Adrenal gland (tissue), 9 donors: ENCODE measurements at regions not wholly inside any gene's neighbourhood (a gene's known extent, or its start where the extent isn't known, plus 50 kb on each side); places are given as distances from the start of the nearest gene placed in this dataset.

Experiments
- DNase-seq, 7 donors: peaks; one replicate each; pipeline ENCODE4 v3.0.0-alpha.2; 2019 to 2020
- H3K27ac ChIP-seq, 5 donors: fragments of 200-600 bp; sonication (generic) in 4 of 5; 1 replicate in 3 of 5; 2 replicates in 2 of 5; pipeline versions ENCODE4 v1.5.1 to v1.8.0; 2016 to 2020; ENCODE audit warnings: mild to moderate bottlenecking in 1 of 5
- H3K27me3 ChIP-seq: fragments of 200-600 bp; 2 replicates; pipeline ENCODE4 v1.8.0; 2021
- H3K36me3 ChIP-seq, 2 donors: fragments of 200-600 bp; replicated peaks in 1 of 2; 1 replicate in 1 of 2; 2 replicates in 1 of 2; pipeline versions ENCODE4 v1.5.1 to v1.8.0; 2018 to 2022
- H3K4me1 ChIP-seq, 2 donors: fragments of 200-600 bp; replicated peaks in 1 of 2; 1 replicate in 1 of 2; 2 replicates in 1 of 2; pipeline versions ENCODE4 v1.5.1 to v1.8.0; 2018 to 2021
- H3K4me3 ChIP-seq, 4 donors: fragments of 200-600 bp; sonication (generic) in 3 of 4; one replicate each; pipeline ENCODE4 v1.5.1; 2016 to 2018
- H3K9me3 ChIP-seq, 3 donors: fragments of 200-600 bp; sonication (generic) in 1 of 3; replicated peaks in 1 of 3; 1 replicate in 2 of 3; 2 replicates in 1 of 3; pipeline versions ENCODE4 v1.5.1 to v1.8.0; 2016 to 2021
- CTCF ChIP-seq, 6 experiments: fragments of 450-650 bp in 4 of 6; fragments of 200-600 bp in 2 of 6; sonication (generic) in 1 of 6; IDR thresholded peaks; 1 replicate in 5 of 6; 2 replicates in 1 of 6; pipeline versions ENCODE4 v1.5.1 to v1.8.0; 2016 to 2021; ENCODE audit warnings: antibody characterized with exemption in 6 of 6, mild to moderate bottlenecking in 2 of 6, moderate library complexity in 1 of 6
- POLR2A ChIP-seq, 2 donors: fragments of 450-650 bp; IDR thresholded peaks; one replicate each; pipeline ENCODE4 v1.6.1; 2017; ENCODE audit warnings: antibody characterized with exemption in 2 of 2, mild to moderate bottlenecking in 2 of 2, moderate library complexity in 1 of 2
- WGBS, 4 donors: extraction: QIAGEN DNeasy Blood & Tissue Kit in 2 of 4; methylation state at CpG; one replicate each; pipeline versions ENCODE4 v1.1.5 to v1.1.7; 2013 to 2017; 5-methylcytosine and 5-hydroxymethylcytosine counted together
- intact Hi-C, 2 donors: fragments of 100-400 bp; cut with DNase I; formaldehyde crosslinking; loops; one replicate each; pipeline versions ENCODE4 v1.14.1 to v1.15.0; 2022 to 2023
- donor health status: healthy with polysubstance abuse.
- donor health status: Bipolar disorder and iron deficiency.
- donor health status: DM: yes; HTN: yes; CAD: no.
- donor health status: DM: no; HTN: no; CAD: no.
- donor health status: DM: no; HTN: no; CAD: no.

DNA sequence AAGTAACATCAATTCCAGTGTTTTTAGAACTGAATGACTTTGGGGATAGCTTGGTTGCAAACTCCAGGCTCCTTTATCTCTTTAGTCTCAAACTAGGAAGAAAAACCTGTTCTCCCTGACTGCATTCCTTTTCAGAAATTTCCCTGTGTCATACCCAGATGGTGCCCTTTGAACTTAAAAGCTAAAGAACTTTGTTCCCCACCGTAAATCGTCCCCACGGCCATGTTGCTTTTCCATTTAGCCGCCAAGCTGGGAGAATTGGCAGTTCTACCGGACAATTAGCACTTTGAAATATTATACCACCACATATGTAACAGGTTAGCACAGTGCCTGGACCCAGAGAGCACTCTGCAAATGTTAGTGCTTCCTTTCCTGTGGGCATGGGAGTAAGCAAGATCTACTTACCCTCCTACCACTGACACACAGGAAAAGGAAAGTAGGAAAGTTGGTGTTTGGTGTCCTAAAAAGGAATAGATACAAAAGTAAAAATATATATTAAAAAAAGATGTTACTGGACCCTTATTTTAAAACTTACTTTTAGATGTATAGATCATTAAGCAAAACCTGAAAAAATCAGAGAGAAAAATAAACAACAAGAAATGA is 191.9 kb upstream of the MIR17HG start:
- Histone ChIP-seq H3K4me1 (no peaks in the 10 kb centered on the region), H3K36me3 (no peaks in the 10 kb centered on the region), H3K27me3 (no peaks in the 10 kb centered on the region), H3K27ac (peak overlapping the region in 2 of 5 donors; percentile 29 to 48), H3K4me3 (no peak overlapping the region), H3K9me3 (no peaks in the 10 kb centered on the region)
- WGBS, 4 donors = 54 to 70% (median 67%) methylated on average over 5 of the region's 5 CpGs
- no peak for TF ChIP-seq CTCF (IDR thresholded peaks at IDR 0.05)
- no peak for TF ChIP-seq POLR2A (IDR thresholded peaks at IDR 0.05)
- no peak for DNase-seq
- intact Hi-C loops = no loop called here

GRCh38 chr13:91157273-91158016 is 190.0 kb upstream of the MIR17HG start:
- intact Hi-C loops = no loop called here

DNA sequence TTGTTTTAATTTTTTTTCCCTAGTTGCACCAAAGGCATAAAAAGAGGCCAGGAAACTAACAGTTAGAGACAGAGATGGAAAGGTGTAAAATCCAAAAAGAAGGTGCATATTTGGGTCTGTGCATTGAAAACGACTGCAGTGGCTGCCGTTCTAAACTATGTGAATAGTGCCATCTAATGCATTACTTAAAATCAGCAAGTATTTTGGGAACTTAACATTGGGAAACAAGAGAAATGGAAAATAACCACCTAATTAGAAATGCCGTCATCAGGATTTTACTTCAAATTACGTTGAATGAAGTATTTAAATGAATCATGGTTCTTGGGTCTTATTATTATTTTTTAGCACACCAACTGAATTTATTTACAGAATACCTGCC is 189.5 kb upstream of the MIR17HG start:
- no peak overlapping the region for H3K27ac ChIP-seq
- no peak overlapping the region for H3K4me3 ChIP-seq
- no peaks in the 10 kb centered on the region for H3K27me3 ChIP-seq
- TF ChIP-seq POLR2A (IDR thresholded peaks at IDR 0.05) (no peak), CTCF (IDR thresholded peaks at IDR 0.05) (no peak)
- intact Hi-C loops = no loop called here
- whole genome bisulfite sequencing, 4 donors = 7 to 31% (median 23%) methylated on average over 4 of the region's 4 CpGs
- no peaks in the 10 kb centered on the region for H3K4me1 ChIP-seq
- no peak for DNase-seq
- no peaks in the 10 kb centered on the region for H3K9me3 ChIP-seq
- H3K36me3 ChIP-seq = no peaks in the 10 kb centered on the region

More at GRCh38 chr13:91157273-91158016, 190.0 kb upstream of the MIR17HG start:
- no peaks in the 10 kb centered on the region for H3K36me3 ChIP-seq
- H3K9me3 ChIP-seq = no peaks in the 10 kb centered on the region
- 71 to 79% (median 75%) methylated on average over 4 of the region's 4 CpGs for WGBS, 4 donors
- no peaks in the 10 kb centered on the region for H3K27me3 ChIP-seq
- no peaks in the 10 kb centered on the region for H3K4me1 ChIP-seq
- no peak for TF ChIP-seq POLR2A (IDR thresholded peaks at IDR 0.05)
- no peak for TF ChIP-seq CTCF (IDR thresholded peaks at IDR 0.05)
- H3K27ac ChIP-seq = no peak overlapping the region
- H3K4me3 ChIP-seq = no peak overlapping the region
- no peak for DNase-seq

GRCh38 chr13:91162180-91162579 is 185.3 kb upstream of the MIR17HG start:
- no peaks in the 10 kb centered on the region for H3K4me1 ChIP-seq
- no peaks in the 10 kb centered on the region for H3K27me3 ChIP-seq
- no peak overlapping the region for H3K4me3 ChIP-seq
- no peaks in the 10 kb centered on the region for H3K9me3 ChIP-seq
- no peak for TF ChIP-seq POLR2A (IDR thresholded peaks at IDR 0.05)
- TF ChIP-seq CTCF (IDR thresholded peaks at IDR 0.05) = no peak
- WGBS, 4 donors = 79 to 90% (median 82%) methylated on average over 3 of the region's 3 CpGs
- no peak for DNase-seq
- H3K36me3 ChIP-seq = no peaks in the 10 kb centered on the region
- H3K27ac ChIP-seq = no peak overlapping the region
- intact Hi-C loops = no loop called here
